NCI-H146 (cell line): ENCODE measurements at regions not wholly inside any gene's neighbourhood (a gene's known extent, or its start where the extent isn't known, plus 50 kb on each side); places are given as distances from the start of the nearest gene placed in this dataset.

Experiments
- DNase-seq: peaks from one replicate; lab custom pipeline; 2025; lab: John Stamatoyannopoulos, UW

DNA sequence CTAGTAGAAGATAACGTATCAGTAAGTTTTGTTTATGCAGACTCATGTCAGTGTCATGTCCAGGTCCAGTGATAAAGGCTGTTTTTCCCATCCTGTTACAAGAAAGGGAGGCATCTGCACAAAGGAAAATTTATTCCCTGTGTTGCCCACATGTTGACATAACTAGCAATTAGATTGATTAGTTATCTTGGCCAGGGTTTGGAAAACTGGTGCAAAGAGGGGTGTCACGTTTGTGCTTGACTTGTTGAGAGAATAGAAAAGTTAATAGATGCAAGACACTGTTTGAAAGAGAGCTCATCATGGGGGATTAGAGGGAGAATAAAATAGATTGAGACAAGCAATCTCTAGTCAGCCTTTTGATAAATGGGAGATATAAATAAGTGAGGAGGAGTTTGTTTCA, 1357.0 kb upstream of the AGA start:
- no peak for DNase-seq

DNA sequence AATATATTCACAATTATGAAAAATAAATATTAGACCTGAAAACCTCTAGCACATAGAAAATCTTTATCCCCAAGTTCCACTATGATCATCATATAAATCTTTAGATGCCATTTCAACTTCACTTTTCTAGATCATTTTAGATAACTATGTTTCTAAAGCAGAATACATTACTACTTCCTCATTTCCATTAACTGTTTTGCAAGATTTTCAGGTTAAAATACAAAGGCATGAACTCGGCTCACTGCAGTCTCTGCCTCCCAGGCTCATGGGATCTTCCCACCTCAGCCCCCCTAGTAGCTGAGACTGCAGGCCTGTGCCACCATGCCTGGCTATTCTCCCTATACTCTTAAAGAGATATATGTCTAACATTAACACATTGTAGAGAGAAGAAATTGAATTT, 1365.9 kb upstream of the AGA start:
- DNase-seq, result no peak

DNA sequence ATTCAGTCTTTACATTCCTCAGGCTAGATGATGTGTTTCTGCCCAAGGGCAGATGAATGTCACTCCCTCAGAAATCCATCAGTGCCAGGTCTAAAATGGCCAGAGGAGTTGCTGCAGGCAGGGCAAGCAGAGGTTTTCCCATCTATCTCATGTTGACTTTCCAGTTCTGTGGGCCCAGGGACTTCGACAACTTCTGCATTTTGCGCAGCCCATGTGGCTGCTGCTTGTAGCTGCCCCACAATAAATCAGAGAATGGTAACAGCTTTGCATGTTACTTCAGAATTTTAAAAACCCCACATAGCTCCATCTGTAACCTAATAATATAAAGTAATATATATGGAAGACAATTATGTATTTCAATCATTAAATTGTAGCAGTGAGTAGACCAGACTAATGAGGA, 1367.7 kb upstream of the AGA start:
- DNase-seq, result no peak

DNA sequence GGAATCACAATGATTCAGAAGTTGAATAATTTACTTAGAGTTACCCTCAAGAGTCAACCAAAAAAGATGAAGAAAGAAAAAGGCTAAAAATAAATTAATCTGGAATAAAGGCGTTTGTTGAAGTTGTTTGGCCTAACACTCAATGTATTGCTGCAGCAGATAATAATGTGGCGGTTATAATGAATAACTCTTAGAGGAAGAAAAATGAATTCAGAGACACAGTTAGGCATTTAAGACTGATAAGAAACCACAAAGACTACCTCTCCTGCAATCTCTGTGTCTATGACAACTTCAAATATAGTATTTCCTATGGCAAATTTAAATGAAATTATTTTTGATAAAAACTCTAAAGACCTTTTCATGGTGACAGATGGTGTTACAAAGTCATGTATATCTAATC, 1369.1 kb upstream of the AGA start:
- no peak for DNase-seq

DNA sequence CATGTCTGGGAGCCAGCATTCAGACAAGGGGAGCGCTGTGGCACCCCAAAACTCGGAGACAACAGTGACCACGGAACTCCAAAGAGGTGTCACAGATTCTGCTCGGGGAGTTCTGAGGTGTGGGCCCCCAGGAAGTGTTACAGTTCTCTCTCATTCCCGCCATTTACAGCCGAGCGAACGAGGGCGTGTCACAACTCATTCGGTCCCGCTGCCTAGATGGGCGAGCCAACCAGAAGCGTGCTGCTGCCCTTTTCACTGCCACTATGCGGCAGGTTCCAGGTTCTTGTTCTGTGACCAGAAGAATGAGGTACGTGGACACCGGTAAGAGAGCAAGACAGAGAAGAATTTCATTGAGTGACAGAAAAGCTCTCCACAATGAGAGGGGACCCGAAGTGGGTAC, 1370.6 kb upstream of the AGA start:
- no peak for DNase-seq

DNA sequence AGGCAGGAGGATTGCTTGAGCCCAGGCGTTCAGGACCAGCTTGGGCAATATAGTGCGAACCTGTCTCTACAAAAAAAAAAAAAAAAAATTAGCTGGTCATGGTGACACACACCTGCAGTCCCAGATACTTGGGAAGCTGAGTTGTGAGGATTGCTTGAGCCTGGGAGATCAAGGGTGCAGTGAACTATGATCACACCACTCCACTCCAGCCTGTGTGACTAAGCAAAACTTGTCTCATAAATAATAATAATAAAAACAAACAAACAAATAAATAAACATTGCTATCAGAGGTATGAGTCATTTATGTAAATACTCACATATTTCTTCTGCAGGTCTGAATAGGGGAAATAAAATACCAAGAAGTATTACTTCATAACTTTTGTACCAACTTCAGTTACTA, 1372.7 kb upstream of the AGA start:
- no peak for DNase-seq

DNA sequence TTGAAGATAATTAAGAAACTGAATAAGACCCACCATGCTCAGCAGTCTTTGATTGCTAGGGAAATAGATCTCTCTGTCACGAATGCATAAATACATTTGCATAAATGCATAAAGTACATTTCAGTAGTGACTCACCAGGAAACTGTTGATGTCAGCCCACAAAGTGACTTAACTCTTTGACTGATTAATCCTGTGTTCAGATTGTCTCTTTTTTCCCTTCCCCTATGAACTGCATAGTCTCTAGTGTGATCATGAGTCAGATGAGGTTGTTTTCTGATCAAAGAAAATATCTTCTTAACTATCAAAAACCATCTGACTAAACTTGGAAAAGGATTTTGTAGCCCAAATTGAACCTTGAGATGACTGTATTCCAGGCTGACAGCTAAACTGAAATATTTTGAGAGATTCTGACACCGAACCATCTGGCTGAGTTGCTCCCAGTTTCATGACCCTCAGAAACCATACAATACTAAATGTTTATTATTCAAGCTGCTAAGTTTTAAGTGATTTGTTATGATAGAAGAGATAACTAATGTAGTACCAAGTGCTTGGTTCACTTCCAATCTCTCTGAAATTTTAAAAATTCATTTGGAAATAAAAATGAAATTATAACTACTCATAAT, 1381.5 kb upstream of the AGA start:
- no peak for DNase-seq

DNA sequence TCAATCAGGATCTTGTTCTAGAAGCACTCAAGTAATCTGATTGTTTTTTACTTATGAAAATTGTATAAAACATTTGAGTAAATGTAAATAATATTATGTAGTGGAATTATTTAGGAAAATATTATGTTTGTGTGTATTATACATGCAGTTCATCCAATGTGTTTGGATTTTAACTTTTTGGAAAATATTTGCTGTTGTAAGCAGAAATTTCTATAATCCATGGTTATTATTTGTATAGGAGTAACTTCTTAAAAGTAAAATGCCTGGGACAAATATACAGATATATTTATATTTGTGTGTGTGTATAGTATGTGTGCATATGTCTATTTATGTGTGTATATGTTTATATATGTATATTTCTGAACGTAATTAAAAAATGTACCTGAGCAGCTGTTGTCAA, 1394.6 kb upstream of the AGA start:
- DNase-seq, result no peak

DNA sequence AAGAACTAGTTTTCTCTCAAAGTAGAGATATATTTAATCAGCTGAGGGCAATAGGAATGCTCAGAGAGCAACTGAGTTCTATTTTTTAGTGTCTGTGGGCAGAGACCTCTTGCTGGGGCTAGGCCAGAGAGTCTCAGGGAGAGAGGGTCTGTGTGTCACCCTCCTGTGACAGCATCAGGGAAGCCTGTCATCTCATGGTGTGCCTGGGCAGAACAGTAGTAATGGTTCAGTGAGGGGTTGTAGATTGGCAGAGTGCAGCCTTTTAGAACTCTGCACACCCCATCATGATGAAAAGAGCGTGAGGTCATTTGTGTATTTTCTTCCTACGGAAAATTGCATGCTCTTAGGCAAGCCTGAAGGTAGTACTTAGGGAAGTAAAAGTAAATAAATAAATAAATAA, 1396.5 kb upstream of the AGA start:
- no peak for DNase-seq

DNA sequence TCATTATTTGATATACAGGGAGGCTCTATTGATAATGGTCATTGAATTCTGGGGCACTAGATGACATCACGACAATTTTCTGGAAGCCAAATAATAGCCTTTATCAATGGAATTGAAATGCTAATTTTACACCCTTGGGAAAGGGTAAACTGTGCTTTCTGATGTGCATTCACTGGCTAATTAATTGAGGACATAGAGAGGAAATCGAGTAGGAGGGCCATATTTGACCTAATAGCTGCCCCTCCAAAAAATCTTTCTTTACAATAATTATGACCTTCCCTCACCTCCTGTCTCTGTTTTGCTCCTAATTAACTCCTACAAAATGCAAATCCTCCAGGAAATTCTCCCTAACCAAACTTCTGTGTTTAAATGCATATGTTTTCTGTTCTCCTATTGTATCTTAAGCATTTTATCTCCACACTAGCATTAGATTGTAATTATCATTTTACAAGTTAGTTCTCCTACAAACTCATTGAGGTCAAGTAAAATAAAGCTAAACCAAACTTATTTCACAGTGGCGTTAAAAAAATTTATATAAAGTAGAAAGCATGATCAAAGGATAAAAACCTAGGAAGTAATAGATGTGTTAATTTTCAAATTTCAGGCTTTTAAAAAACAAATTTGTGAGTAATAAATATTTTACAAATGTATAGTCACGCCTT, 1414.0 kb upstream of the AGA start:
- DNase-seq, result no peak

DNA sequence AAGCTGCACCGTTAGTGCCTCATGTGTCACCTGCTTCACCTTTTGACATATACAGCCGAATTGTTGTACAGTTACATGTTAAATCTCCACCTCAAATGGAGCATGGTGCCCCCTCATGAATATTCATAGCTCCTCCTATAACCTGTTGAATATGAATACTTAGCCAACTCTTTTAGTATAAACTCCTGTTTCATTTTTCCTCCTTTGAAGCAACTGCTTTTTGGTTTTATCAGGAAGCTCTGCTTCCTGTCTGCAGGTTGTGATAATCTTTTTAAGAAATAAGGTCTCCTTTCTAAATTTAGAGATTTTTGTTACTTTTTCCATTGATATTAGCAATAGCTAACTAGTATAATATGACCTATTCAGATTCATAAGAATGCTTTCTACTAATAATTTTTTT, 1429.2 kb upstream of the AGA start:
- no peak for DNase-seq

DNA sequence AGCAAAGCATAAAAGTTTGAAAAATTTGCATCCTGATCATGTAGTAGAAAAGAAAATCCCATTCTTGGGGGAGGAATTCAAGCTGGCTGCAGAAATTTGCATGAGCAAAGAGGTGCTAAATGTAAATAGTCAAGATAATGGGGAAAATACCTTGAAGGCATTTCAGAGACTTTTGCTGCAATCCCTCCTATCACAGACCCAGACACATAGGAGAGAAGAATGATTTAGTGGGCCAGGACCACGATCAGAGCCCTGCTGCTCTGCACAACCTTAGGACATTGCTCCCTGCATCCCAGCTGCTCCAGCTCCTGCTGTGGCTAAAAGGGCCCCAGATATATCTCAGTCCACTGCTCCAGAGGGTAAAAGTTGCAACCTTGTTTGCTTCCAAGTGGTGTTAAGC, 1439.7 kb upstream of the AGA start:
- DNase-seq, result no peak

DNA sequence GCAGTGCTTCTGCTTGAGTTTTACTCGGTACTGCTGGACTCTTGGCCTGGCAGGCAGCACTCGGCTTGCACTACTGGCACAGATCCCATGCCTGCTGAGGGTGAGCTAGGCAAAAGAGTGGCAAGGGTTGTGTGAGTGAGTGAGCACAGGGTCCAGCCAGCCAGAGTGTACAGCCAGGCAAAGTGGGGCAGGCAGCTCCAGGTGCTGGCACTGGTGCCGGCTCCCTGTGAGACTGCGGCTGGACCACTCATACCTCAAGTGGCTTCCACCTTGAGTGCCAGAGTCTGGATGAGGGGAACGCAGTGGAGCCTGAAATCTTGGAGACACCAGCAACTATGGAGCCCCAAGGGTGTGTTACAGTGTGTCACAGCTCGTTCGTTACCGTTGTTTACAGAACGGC, 1451.9 kb upstream of the AGA start:
- DNase-seq, result no peak

DNA sequence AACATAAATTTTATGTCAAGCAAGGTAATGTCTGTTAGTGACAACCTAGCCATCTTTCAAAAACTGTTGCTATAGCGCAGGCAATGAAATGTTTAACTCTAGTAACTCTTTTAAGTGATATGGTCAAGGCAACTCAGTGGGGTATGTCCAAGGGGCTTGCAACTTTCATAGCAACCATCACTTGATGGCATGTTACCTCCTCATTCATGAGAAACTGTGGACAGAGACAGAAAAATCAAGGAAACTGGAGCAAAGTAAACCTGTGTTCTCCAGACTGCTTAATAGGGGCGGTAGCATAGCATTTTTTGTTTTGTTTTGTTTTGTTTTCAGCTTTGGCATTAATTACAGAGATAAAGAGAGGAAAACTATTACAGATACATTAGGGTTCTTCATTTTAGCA, 1456.8 kb upstream of the AGA start:
- DNase-seq, result no peak

DNA sequence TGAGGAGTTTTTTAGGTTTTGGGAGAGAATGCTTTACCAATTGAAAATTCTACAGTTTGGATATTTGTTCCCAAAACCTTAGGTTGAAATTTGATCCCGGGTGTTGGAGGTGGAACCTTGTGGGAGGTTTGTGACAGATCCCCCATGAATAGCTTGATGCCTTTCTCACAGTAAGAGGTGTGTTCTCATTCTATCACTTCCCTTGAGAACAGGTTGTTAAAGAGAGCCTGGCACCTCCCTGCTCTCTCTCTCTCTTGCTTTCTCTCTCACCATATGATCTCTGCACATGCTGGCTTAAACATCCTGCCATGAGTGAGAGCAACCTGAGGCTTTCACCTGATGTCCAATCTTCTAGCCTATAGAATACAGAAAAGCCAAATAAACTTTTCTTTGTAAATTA, 1475.5 kb upstream of the AGA start:
- no peak for DNase-seq

DNA sequence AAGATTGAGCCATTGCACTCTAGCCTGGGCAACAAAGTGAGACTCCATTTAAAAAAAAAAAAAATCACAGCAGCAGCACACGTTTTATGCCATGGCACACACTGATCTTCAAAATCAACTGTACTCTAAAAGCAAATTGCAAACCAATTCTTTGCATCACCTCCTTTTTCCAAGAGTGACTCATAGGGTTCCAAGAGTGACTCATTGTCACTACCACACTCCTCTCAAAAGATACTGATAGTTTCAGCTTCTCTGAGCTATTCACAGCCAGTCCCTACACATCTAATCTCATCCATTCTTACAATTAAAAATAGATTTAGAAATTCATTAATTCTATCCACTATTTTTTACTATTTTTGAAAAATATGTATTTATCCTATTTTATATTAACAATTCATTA, 1494.9 kb upstream of the AGA start:
- DNase-seq, result no peak

DNA sequence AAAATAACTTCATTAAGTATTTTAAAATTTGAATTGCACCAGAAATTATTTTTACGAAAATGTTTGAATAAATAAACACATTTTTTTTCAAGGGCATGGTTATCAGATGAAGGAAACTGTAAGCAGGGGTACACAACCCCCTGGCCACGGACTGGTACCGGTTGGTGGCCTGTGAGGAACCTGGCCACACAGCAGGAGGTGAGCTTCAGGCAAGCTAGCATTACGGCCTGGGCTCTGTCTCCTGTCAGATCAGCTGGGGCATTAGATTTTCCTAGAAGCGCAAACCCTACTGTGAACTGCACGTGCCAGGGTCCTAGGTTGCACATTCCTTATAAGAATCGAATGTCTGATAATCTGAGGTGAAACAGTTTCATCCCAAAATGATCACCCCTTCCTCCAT, 1499.7 kb upstream of the AGA start:
- DNase-seq, result peak; percentile 0

DNA sequence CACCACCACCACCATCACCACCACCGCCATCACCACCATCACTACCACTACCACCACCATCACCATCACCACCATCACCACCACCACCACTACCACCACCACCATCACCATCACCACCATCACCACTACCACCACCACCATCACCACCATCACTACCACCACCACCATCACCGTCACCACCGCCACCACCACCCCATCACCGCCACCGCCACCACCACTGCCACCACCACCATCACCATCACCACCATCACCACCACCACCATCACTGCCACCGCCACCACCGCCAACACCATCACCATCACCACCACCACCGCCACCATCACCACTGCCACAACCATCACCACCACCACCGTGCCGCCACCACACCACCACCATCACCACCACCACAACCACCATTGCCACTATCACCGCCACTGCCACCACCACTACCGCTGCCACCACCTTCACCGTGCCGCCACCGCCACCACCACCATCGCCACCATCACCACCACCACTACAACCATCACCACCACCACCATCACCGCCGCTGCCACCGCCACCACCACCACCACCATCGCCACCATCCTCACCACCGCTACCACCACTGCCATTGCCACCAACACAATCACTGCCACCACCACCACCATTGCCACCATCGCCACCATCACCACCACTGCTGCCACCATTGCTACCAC, 1511.3 kb upstream of the AGA start:
- no peak for DNase-seq

DNA sequence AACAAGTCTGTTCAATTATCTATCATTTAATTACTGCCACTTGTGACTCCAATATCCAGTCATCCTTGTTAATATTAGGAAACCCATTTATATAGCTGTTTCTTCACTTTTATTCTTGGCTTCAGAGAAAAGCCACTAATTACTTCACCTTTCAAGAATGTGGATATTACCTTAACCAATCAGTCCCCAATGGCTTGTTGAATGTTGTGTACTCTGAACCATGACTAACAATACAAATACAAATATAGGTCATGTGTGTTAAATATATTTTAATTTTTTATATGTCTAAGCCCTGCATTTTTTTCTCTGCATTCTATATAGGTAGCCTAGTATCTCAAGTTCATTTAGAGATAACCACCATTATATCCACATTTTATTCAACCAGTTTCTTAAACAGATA, 1513.4 kb upstream of the AGA start:
- no peak for DNase-seq

DNA sequence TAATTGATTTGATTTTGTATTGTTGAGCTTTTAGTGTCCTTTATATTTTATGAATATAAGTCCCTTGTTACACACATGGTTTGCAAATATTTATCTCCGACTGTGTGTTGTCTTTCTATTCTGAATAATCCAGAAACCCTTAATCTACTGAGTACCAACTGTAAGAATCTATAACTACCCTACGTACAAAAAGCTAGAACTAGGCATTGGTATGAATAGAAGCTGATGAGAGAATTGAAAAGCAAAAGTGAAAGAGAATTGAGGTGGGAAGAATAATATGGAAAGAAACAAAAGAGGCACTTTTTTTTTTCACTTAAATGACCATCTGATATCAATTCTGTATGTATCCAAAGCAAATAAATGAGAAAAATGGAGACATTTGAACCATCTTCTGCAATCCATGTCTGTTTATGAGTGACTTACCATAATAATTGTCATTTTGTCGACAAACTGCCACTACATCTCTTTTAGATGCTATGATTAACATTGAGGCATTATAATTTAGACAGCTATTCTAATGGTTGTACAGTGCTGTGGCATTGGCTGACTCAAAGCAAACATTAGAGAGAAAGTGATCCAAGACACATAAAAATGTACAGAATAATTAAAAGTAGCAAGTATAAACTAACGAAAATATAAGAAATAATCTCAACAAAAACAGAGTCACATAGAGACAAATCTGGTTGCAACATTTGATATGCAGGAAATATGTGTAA, 1516.6 kb upstream of the AGA start:
- DNase-seq, result no peak

DNA sequence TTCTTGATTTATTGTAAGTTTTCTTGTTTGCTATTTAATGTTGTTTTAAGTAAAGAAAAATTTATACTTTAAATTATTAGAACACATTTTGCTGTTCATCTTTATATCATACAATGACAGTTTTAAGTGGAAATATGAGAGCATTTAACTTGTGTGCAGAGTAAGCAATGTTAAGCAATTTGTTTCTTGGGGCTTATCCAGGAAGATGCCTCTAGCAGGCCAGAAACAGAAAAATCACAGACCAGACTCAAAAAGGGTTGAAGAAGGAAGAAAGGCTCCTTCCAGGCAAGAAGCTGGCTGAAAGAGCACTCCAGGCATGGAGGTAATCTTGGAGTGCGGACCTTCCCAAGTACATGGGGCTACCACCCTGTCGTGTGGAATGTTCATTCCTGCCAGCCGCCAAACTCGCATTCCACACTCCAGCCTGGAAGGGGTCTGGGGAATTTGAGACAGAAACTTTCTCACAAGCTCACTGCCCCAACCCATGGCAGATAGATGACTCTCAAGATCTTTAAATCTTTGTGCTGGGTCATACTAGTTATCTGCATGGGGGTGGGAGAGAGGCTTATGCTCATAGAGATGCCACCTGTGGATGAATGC, 1521.3 kb upstream of the AGA start:
- DNase-seq, result no peak

DNA sequence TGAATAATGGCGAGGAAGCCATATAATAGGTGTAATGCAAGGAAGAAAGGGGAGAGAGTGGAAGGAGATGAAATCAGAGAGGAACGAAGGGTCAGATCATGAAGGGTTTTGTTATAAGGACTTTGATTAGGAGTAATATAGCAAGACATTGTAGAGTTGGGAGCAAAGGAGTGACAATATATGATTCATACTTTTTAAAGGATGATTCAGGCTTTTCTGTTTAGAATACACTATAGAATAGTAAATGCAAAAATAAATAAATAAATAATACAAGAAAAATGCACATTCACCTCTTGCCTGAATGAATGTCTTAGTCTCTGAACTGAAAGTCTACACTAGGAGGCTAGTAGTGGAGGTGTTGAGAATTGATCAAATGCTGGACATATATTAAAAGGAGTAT, 1524.4 kb upstream of the AGA start:
- no peak for DNase-seq
